Adrenal gland (tissue), 5 donors: ENCODE measurements at regions not wholly inside any gene's neighbourhood (a gene's known extent, or its start where the extent isn't known, plus 50 kb on each side); places are given as distances from the start of the nearest gene placed in this dataset.

Source experiments
- CTCF ChIP-seq, 6 experiments: fragments of 450-650 bp in 4 of 6; fragments of 200-600 bp in 2 of 6; sonication (generic) in 1 of 6; IDR thresholded peaks; 1 replicate in 5 of 6; 2 replicates in 1 of 6; pipeline versions ENCODE4 v1.5.1 to v1.8.0; 2016 to 2021; ENCODE audit warnings: antibody characterized with exemption in 6 of 6, mild to moderate bottlenecking in 2 of 6, moderate library complexity in 1 of 6
- POLR2A ChIP-seq, 2 donors: fragments of 450-650 bp; IDR thresholded peaks; one replicate each; pipeline ENCODE4 v1.6.1; 2017; ENCODE audit warnings: antibody characterized with exemption in 2 of 2, mild to moderate bottlenecking in 2 of 2, moderate library complexity in 1 of 2
- donor health status: DM: no; HTN: no; CAD: no.

GRCh38 chr2:133755480-133756300 is 187.4 kb upstream of the NCKAP5 start:
- TF ChIP-seq CTCF (IDR thresholded peaks at IDR 0.05) (no peak), POLR2A (IDR thresholded peaks at IDR 0.05) (no peak)
